ENCODE measurements at regions not wholly inside any gene's neighbourhood (a gene's known extent, or its start where the extent isn't known, plus 50 kb on each side); places are given as distances from the start of the nearest gene placed in this dataset.

- intact Hi-C loops (cut with micrococcal nuclease; ENCODE audit: unreplicated experiment): no loop called here
- Mint-ChIP-seq H3K4me3 (ENCODE audit: unreplicated experiment) (no peak overlapping the region), H3K27ac (ENCODE audit: unreplicated experiment) (no peak overlapping the region), H3K4me1 (ENCODE audit: low read depth, unreplicated experiment) (no peaks in the 10 kb centered on the region), H3K27me3 (ENCODE audit: insufficient read depth, unreplicated experiment) (peaks cover 3% of the 10 kb centered on the region), H3K9me3 (ENCODE audit: unreplicated experiment) (no peaks in the 10 kb centered on the region), H3K36me3 (ENCODE audit: insufficient read depth, unreplicated experiment) (no peaks in the 10 kb centered on the region)
- ChIA-PET POLR2A (no interaction called here), CTCF (no interaction called here)
- BruUV-seq (replicated peaks): no TSS peak
- TF ChIP-seq CTCF (IDR thresholded peaks at IDR 0.05; ENCODE audit: insufficient read depth in 1 of 2, low read depth in 1 of 2, low read length in 1 of 2, severe bottlenecking in 1 of 2, unreplicated experiment in 1 of 2): no peak
- Histone ChIP-seq H3K4me1 (no peaks in the 10 kb centered on the region), H3K36me3 (ENCODE audit: control insufficient read depth, insufficient read depth, low read length) (no peaks in the 10 kb centered on the region), H3K9me3 (no peaks in the 10 kb centered on the region), H3K27me3 (replicated peaks; ENCODE audit: control insufficient read depth, insufficient read depth, low read length) (no peaks in the 10 kb centered on the region), H3K4me3 (ENCODE audit: low read depth, low read length) (no peak overlapping the region)
- DNase-seq: no peak
Measured at GRCh38 chr21:26406526-26406925, 166.6 kb downstream of the CYYR1 start.

- no peak overlapping the region for H3K4me3 ChIP-seq (ENCODE audit: low read depth, low read length)
- Mint-ChIP-seq H3K4me3 (ENCODE audit: unreplicated experiment) (no peak overlapping the region), H3K9me3 (ENCODE audit: unreplicated experiment) (no peaks in the 10 kb centered on the region), H3K36me3 (ENCODE audit: insufficient read depth, unreplicated experiment) (no peaks in the 10 kb centered on the region), H3K4me1 (ENCODE audit: low read depth, unreplicated experiment) (no peaks in the 10 kb centered on the region), H3K27ac (ENCODE audit: unreplicated experiment) (no peak overlapping the region), H3K27me3 (ENCODE audit: insufficient read depth, unreplicated experiment) (no peaks in the 10 kb centered on the region)
- TF ChIP-seq CTCF (IDR thresholded peaks at IDR 0.05; ENCODE audit: insufficient read depth in 1 of 2, low read depth in 1 of 2, low read length in 1 of 2, severe bottlenecking in 1 of 2, unreplicated experiment in 1 of 2): no peak
- DNase-seq: peak in 1 of 2 experiments; percentile 35
- intact Hi-C loops (cut with micrococcal nuclease; ENCODE audit: unreplicated experiment): no loop called here
- no peaks in the 10 kb centered on the region for H3K36me3 ChIP-seq (ENCODE audit: control insufficient read depth, insufficient read depth, low read length)
- no TSS peak for BruUV-seq (replicated peaks)
- ChIA-PET POLR2A (no interaction called here), CTCF (no interaction called here)
- no peaks in the 10 kb centered on the region for H3K4me1 ChIP-seq
- no peaks in the 10 kb centered on the region for H3K27me3 ChIP-seq (replicated peaks; ENCODE audit: control insufficient read depth, insufficient read depth, low read length)
- no peaks in the 10 kb centered on the region for H3K9me3 ChIP-seq
Measured at GRCh38 chr21:26405735-26406361, 167.2 kb downstream of the CYYR1 start.

- intact Hi-C loops (cut with micrococcal nuclease; ENCODE audit: unreplicated experiment): no loop called here
- Histone ChIP-seq H3K9me3 (no peaks in the 10 kb centered on the region), H3K27me3 (replicated peaks; ENCODE audit: control insufficient read depth, insufficient read depth, low read length) (no peaks in the 10 kb centered on the region), H3K4me1 (no peaks in the 10 kb centered on the region), H3K36me3 (ENCODE audit: control insufficient read depth, insufficient read depth, low read length) (no peaks in the 10 kb centered on the region), H3K4me3 (ENCODE audit: low read depth, low read length) (no peak overlapping the region)
- Mint-ChIP-seq H3K9me3 (ENCODE audit: unreplicated experiment) (no peaks in the 10 kb centered on the region), H3K4me3 (ENCODE audit: unreplicated experiment) (no peak overlapping the region), H3K36me3 (ENCODE audit: insufficient read depth, unreplicated experiment) (no peaks in the 10 kb centered on the region), H3K27me3 (ENCODE audit: insufficient read depth, unreplicated experiment) (no peaks in the 10 kb centered on the region), H3K27ac (ENCODE audit: unreplicated experiment) (no peak overlapping the region), H3K4me1 (ENCODE audit: low read depth, unreplicated experiment) (no peaks in the 10 kb centered on the region)
- no peak for DNase-seq
- no TSS peak for BruUV-seq (replicated peaks)
- TF ChIP-seq CTCF (IDR thresholded peaks at IDR 0.05; ENCODE audit: insufficient read depth in 1 of 2, low read depth in 1 of 2, low read length in 1 of 2, severe bottlenecking in 1 of 2, unreplicated experiment in 1 of 2): no peak
- POLR2A ChIA-PET: no interaction called here
- CTCF ChIA-PET: no interaction called here
Measured at GRCh38 chr21:26405071-26405470, 168.0 kb downstream of the CYYR1 start.

Data from Caco-2 (cell line).